ENCODE measurements at regions not wholly inside any gene's neighbourhood (a gene's known extent, or its start where the extent isn't known, plus 50 kb on each side); places are given as distances from the start of the nearest gene placed in this dataset.

DNA sequence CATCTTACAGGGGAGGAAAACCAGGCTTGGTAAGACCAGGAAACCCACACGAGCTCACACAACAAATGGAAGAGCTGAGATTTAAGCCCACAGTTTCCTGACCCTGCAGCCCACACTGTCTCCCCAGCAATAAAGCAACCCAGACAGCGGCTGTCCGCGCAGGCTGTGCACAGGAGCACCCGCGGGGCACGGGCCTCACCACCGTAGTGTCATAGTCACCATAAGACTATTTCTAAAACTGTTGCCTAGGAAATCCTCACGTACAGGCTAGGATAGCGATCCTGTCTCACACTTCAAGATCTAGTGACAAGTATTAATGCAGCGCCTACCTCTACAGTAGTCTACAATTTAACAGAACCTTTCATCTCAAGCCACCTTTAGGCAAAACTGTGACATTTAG, 54.0 kb upstream of the SYT6 start:
- ATAC-seq (no peak), DNase-seq (no peak)
- intact Hi-C loops (cut with micrococcal nuclease) = no loop called here
- ChIA-PET CTCF (no interaction called here), POLR2A (ENCODE audit: unreplicated experiment) (no interaction called here)
- Histone ChIP-seq H3K27ac (ENCODE audit: low read length) (no peak overlapping the region), H3K4me3 (ENCODE audit: low read length) (no peak overlapping the region), H2AFZ (ENCODE audit: low read length) (no peak overlapping the region), H3K4me1 (ENCODE audit: insufficient read depth, low read length) (no peaks in the 10 kb centered on the region), H3K36me3 (ENCODE audit: low read depth, low read length) (no peaks in the 10 kb centered on the region), H3K9me2 (replicated peaks; ENCODE audit: low read length) (no peaks in the 10 kb centered on the region), H3F3A (ENCODE audit: low read length, unreplicated experiment) (no peaks in the 10 kb centered on the region), H4K20me1 (ENCODE audit: low read length) (no peaks in the 10 kb centered on the region), H3K27me3 (ENCODE audit: low read length) (peaks cover 67% of the 10 kb centered on the region), H3K9me3 (ENCODE audit: low read length) (no peaks in the 10 kb centered on the region), H3K9ac (ENCODE audit: low read length) (no peak overlapping the region), H3K4me2 (ENCODE audit: low read length) (no peak overlapping the region), H3K79me2 (ENCODE audit: low read length) (no peaks in the 10 kb centered on the region)
- no peak for TF ChIP-seq EZH2 (IDR thresholded peaks at IDR 0.05; ENCODE audit: low read length, unreplicated experiment)
- no peak for TF ChIP-seq EZH2phosphoT487 (IDR thresholded peaks at IDR 0.05; ENCODE audit: borderline replicate concordance, low read length)
- TF ChIP-seq, protein P1, sequence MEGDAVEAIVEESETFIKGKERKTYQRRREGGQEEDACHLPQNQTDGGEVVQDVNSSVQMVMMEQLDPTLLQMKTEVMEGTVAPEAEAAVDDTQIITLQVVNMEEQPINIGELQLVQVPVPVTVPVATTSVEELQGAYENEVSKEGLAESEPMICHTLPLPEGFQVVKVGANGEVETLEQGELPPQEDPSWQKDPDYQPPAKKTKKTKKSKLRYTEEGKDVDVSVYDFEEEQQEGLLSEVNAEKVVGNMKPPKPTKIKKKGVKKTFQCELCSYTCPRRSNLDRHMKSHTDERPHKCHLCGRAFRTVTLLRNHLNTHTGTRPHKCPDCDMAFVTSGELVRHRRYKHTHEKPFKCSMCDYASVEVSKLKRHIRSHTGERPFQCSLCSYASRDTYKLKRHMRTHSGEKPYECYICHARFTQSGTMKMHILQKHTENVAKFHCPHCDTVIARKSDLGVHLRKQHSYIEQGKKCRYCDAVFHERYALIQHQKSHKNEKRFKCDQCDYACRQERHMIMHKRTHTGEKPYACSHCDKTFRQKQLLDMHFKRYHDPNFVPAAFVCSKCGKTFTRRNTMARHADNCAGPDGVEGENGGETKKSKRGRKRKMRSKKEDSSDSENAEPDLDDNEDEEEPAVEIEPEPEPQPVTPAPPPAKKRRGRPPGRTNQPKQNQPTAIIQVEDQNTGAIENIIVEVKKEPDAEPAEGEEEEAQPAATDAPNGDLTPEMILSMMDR (conservative IDR thresholded peaks at IDR 0.05; ENCODE audit: low read depth, low read length) = no peak
- no TSS peak for BruUV-seq (replicated peaks)

DNA sequence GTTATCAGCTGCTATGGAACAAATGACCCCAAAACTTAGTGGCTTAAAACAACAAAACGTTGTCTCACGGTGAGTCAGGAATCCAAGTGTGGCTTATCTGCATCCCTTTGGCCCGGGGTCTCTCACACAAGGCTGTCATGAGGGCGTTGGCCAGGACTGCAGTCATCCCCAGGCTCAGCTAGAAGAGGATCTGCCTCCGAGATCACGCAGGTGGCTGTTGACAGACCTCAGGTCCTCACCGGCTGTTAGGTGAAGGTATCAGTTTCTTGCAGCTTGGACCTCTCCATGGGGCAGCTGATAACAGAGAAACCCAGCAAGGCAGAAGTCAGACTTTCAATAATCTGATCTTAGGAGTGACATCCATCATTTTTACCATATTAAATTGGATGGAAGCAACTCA, 52.7 kb upstream of the SYT6 start:
- no peak for ATAC-seq
- ChIA-PET CTCF (no interaction called here), POLR2A (ENCODE audit: unreplicated experiment) (no interaction called here)
- Histone ChIP-seq H3K79me2 (ENCODE audit: low read length) (no peaks in the 10 kb centered on the region), H3K9me2 (replicated peaks; ENCODE audit: low read length) (no peaks in the 10 kb centered on the region), H2AFZ (ENCODE audit: low read length) (no peak overlapping the region), H3K9me3 (ENCODE audit: low read length) (no peaks in the 10 kb centered on the region), H3K4me1 (ENCODE audit: insufficient read depth, low read length) (no peaks in the 10 kb centered on the region), H3K36me3 (ENCODE audit: low read depth, low read length) (no peaks in the 10 kb centered on the region), H3K27ac (ENCODE audit: low read length) (no peak overlapping the region), H3K9ac (ENCODE audit: low read length) (no peak overlapping the region), H3K27me3 (ENCODE audit: low read length) (peaks cover 67% of the 10 kb centered on the region), H4K20me1 (ENCODE audit: low read length) (no peaks in the 10 kb centered on the region), H3F3A (ENCODE audit: low read length, unreplicated experiment) (no peaks in the 10 kb centered on the region), H3K4me3 (ENCODE audit: low read length) (no peak overlapping the region), H3K4me2 (ENCODE audit: low read length) (no peak overlapping the region)
- no peak for DNase-seq
- TF ChIP-seq, protein P1 (conservative IDR thresholded peaks at IDR 0.05; ENCODE audit: low read depth, low read length) = no peak
- TF ChIP-seq EZH2 (IDR thresholded peaks at IDR 0.05; ENCODE audit: low read length, unreplicated experiment) (no peak), EZH2phosphoT487 (IDR thresholded peaks at IDR 0.05; ENCODE audit: borderline replicate concordance, low read length) (no peak)
- intact Hi-C loops (cut with micrococcal nuclease) = no loop called here
- no TSS peak for BruUV-seq (replicated peaks)

DNA sequence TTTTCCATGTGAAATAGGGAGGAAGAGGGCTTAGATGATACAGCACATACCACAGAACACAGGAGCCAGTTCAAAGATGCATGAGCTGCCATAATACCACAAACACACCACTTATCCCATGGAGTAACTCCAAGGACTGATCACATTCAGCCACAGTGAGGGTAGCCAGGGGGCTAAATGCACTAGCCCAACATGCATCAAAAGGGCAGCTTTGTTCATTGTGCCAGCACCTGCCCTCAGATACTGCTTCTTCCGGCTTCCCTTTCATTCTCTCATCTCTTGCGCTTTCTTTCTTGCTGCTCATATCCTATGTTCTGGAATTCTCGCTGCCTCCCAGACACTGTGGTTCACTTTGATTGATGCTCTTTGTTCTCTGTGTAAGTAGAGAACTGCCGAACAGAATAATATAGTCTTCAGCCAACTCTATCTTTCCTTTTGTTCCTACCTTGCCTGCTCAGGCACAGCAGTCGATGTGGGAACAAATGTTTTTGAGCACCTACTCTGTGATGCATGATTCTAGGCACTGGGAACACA, 50.0 kb upstream of the SYT6 start:
- Histone ChIP-seq H3K9me2 (replicated peaks; ENCODE audit: low read length) (no peaks in the 10 kb centered on the region), H3K27me3 (ENCODE audit: low read length) (peaks cover 65% of the 10 kb centered on the region), H3K79me2 (ENCODE audit: low read length) (no peaks in the 10 kb centered on the region), H4K20me1 (ENCODE audit: low read length) (no peaks in the 10 kb centered on the region), H3K4me2 (ENCODE audit: low read length) (no peak overlapping the region), H3K36me3 (ENCODE audit: low read depth, low read length) (no peaks in the 10 kb centered on the region), H3K27ac (ENCODE audit: low read length) (no peak overlapping the region), H3K9me3 (ENCODE audit: low read length) (no peaks in the 10 kb centered on the region), H3K4me3 (ENCODE audit: low read length) (no peak overlapping the region), H3F3A (ENCODE audit: low read length, unreplicated experiment) (no peaks in the 10 kb centered on the region), H2AFZ (ENCODE audit: low read length) (no peak overlapping the region), H3K4me1 (ENCODE audit: insufficient read depth, low read length) (no peaks in the 10 kb centered on the region), H3K9ac (ENCODE audit: low read length) (no peak overlapping the region)
- TF ChIP-seq EZH2phosphoT487 (IDR thresholded peaks at IDR 0.05; ENCODE audit: borderline replicate concordance, low read length) (no peak), EZH2 (IDR thresholded peaks at IDR 0.05; ENCODE audit: low read length, unreplicated experiment) (no peak)
- TF ChIP-seq, protein P1 (conservative IDR thresholded peaks at IDR 0.05; ENCODE audit: low read depth, low read length) = no peak
- ATAC-seq = no peak
- no peak for DNase-seq
- no TSS peak for BruUV-seq (replicated peaks)
- intact Hi-C loops (cut with micrococcal nuclease) = no loop called here
- ChIA-PET CTCF (no interaction called here), POLR2A (ENCODE audit: unreplicated experiment) (interaction anchor here (0.6 to 0.7 kb wide), 2 partner anchors 61 to 258 kb away, joined by 4 to 5 read pairs; no protein-coding TSS in a partner anchor)
